NCI-H146 treated with DMSO at 0.1 percent for 48 hours (cell line): ENCODE measurements at regions not wholly inside any gene's neighbourhood (a gene's known extent, or its start where the extent isn't known, plus 50 kb on each side); places are given as distances from the start of the nearest gene placed in this dataset.
"Not testable (repeated sequence)": the region's sequence is repeated elsewhere in the genome, so short reads cannot be mapped to it uniquely, and the experiment has no call there.

ENCODE experiments used
- DNase-seq: peaks from one replicate; lab custom pipeline; 2025; ENCODE audit not compliant: unreplicated experiment; lab: John Stamatoyannopoulos, UW

DNA sequence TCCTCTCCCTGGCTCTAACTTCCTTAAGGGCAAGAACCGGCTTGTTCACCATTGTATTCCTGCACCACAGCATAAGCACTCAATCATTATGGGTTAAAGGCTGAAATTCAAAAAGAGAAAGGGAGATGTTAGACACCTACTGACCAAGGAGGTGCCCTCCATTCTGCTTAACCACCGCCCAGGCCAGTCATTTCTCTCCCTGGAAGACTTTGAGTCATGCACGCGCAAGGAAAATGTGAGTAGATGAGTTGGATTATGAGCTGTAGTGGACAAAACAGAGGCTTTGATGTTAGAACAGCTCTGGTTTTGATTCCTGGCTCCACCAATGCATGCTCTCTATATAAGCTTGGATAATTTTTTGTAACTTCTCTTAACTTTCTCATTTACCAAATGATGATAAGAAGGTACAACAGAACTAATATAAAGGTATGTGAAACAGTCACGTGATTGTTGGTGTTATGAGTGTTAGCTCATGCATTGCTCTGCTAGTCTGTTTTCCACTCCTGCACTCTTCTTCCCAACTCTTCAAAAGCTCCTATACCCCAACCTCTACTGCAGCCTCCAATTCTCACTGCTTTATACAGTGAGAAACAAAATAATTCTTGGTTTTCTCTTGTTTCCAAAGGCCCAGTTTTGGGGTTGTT lies 148.4 kb upstream of the ATP11B start:
- no peak for DNase-seq

DNA sequence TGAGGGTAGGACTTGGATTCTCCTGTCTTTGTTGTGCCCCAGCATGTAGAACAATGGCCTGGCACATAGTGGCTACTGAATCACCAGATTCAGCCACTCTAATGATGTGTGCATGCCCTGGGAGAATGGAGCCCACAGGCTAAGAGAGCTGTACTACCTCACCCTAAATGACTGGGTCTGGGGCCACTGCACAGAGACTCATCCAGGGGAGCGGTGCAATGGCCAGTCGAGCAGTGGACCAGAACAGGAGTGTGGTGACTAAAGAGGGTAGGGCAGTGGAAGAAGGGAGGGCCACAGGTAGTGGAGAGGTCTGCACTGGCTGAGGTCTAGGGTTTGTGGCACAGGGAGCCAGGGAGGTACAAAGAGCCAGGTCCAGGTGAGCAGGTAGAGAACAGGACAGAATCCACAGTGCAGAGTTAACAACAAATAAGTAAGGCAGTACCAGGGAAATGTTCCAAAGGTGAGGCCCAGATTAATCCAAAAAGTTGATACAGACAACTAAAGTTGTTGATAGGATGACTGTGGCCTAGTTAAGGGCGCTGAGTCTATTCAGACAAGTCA lies 142.7 kb upstream of the ATP11B start:
- DNase-seq: no peak

DNA sequence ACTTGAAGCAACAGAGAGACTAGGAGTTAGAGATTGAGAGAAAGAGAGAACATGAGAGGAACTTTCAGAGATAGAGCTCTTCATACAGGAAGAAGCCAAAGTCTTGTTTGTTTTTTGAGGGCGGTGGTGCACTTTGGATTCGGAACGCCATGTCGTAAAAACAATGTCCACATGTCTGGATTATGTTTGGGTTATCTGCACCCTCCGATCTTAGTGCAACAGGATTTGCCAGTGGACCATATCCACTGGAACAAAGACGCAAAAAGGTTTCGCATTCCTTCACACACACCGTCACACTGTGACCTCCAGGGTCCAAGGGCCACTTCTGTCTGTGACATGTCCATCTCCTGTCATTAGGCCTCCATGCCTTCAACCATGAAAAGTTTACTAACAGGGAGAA lies 141.8 kb upstream of the ATP11B start:
- DNase-seq: no peak

DNA sequence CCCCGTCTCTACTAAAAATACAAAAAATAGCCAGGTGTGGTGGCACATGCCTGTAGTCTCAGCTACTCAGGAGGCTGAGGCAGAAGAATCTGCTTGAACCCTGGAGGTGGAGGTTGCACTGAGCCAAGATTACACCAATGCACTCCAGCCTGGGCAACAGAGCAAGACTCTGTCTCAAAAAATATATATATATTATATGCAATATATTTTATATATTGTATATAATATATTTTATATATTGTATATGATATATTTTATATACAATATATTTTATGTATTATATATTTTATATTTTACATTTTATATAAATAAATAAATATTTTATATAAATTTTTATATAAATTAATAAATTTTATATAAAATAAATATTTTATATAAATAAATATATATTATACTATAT lies 140.2 kb upstream of the ATP11B start:
- not testable (repeated sequence) for DNase-seq

DNA sequence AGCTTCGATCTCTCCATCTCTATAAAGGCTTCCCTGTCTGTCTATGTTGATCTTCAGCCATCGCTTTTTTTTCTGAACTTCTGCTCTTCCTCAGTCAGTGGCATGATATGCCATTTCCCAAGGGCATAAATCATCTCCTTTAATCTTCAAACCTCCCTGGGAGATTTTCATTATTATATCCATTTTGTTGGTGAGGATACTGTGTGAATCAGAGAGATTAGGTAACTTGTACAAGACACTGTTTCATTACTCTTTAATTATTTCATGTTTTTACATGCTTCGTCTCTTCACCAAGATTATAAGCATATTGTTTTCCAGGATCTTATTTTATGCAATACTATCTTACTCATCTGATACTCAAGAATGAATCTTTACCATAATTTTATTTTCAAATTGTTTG lies 124.8 kb upstream of the ATP11B start:
- no peak for DNase-seq

DNA sequence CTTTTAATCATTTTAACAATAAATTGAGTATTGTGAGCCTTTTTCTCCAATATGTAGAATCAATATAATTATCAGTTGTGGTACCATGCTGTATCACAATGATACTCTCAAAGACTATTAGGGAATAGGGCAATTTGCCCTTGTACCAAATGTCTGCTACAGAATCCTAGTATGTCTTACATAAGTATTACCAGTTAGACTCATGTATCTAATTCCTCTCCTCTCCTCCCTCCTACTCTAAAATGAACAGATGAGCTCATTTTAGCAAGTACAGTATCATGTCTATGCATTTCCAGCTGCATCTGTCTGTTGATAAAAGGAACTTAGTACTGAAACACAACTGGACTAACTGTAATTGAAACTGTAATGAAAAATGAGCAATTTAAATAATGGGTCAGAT lies 124.3 kb upstream of the ATP11B start:
- DNase-seq: no peak

DNA sequence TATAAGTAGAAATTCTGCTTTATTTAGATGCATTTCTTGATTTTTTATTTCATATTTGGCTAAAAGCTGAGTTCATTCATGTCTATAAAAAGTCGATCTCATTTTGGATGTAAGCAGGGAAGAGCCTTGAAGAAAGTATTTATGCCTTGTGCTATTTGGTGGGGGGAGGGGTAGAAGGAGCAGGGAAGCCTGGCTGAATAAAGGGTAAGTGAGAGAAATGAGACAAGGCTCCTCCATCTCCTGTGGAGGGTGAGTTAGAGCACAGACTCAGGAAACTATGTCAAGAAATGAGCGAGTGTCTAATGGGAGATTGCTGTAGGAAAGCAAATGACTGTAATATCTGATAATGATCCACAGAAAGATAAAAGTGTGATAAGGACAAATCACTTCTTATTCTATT lies 121.8 kb upstream of the ATP11B start:
- DNase-seq: no peak

DNA sequence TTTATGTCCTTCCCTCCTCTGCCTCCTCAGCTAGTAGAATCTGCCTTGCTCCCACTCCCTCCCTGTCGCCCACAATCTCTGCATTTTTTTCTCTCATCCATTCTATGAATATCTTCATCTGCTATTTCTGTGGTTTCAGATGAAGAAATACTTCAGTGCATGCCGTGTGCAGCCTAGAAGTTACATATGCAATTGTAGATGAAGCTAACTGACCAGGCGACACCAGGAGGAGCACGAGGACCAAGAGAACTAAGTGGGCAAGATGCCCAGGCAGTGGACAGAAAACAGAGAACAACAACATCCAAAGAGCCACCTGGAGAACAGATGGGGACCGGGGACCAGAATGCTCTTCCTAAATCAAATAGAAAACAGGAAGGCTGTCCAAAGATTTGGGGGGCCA lies 121.4 kb upstream of the ATP11B start:
- DNase-seq: no peak

DNA sequence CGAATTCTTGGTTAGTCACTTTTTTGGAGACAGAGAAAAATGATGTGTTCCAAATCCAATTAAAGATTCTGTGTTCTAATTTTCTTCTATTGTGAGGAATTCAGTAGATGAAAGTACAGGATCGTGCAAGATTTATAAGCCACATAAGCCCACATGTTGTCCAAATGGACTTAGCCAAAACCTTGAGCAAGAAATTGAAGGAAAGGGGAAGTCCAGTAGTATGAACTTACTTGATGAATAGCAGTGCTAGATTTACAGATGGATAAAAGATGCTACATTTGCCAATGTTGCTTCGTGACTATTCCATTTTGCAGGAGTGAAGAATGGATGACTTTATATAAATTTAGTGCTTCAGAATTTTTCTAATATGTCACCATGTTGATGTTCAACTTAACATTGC lies 120.0 kb upstream of the ATP11B start:
- DNase-seq: no peak

DNA sequence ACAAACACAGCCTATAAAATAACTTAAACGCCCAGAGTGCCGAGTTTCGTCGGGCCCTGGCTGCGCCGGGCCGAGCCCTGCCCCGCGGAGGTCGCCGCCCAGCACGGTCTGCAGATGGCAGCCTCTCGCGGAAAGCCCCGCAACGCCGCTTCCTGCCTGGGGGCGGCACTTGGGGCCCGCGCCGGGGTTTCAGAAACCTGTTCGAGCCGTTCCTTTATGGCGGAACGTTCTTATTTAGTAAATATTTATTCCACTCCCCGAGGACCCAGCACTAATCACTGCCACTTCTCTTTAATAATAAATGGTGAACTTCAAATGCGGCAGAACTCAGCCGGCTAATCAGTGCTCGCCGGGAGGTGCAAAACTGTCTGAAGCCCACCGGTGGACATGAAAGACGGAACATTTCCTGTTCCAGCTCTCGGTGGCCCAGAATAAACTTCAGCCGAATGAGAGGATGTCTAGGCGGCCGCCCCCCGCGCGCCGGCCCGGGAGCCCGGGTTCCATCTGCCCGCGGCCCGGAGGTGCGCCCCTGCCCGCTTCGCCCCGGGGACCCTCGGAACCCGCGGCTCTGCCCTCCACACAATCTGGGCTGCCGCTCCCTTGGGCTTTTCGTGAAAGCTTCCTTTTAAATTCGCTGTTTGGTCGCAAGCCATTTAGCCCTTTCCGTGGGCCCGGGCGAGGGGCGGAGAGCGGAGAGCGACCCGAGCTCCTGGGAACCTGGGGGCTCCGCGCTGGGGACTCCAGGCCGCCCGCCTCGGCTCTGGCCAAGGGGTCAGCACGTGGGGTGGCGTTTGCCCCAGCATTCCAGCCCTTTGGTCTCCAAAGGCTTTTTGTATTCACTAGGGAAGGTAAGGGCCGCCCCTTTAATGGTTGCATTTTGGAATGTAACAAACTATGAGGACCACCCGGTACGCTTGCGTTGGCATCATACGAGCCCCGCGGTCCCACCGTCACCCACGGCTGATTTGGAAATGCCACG lies 110.8 kb upstream of the ATP11B start:
- peak; percentile 50 for DNase-seq

DNA sequence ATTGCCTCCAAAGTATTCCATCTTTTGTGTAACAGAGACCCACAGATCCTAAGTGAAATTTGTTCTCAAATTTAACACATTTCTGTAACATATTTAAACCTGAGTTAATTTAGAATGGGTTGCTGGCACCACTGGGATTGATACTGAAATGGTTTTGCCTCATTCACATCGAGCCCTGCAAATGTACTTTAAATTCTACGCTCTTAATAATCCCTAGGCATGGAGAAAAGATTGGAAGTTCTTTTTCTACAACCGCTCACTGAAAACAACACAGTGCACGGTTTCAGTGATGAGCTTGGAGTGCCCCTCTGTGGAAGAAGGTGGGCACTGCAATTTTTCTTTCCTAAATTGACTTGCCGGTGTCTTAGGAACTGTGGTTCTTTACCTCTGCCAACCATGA lies 109.9 kb upstream of the ATP11B start:
- DNase-seq: peak; percentile 87

DNA sequence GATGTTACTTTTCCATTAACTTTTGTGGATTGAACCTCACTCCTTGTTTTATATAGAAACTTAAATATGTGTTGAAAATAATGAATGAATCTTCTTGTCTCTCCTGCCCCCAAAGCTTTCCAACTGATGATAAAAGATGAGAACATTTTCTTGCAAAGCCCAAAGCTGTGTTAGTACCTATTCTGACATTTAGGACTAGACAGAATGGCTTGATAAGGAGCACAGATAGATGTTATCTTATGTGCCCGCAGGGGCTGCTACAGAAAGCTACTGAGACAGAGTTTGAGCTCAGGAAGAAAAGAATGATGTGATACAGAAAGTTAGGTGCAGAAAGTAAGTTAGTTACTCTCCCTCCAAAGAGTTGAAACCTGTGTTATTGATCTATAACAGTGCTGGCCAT lies 109.4 kb upstream of the ATP11B start:
- peak; percentile 59 for DNase-seq

DNA sequence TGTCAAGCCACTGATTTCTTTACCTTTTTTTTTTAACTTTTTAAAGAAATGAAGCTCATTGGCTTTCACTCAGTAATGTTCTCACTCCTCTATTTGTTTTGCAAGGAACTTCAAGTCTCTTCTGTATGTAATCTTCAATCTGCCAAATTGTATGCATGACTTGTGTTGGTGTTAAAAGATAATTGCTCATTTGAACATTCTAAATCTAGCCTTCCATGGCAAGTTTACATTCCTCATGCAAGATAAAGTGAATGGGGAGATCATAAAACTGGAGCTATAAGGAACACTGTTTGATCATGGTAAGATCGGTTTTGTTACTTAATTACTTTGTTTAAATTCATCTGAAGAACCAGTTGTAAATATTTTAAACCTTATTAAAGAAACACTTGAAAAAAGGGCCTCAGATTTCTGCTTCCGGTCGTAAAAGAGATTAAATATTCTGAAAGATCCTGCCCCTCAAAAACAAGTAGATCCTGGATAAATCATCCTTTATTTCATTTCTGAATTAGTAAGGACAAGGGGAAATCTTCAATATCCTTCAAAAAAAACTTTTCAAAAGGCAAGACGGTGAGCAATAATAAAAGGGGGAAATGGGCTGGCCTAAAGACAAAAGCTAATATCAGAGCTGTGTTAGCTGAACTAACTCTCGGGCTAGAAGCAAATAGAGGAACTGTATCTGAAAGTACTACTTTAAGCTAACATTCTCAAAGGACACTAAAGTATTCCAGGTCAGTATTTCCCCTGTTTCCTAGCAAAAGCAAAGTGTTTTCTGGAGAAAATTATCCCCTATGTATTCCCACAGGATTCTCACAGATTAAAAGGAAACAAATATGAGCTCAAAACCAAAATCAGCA lies 107.0 kb upstream of the ATP11B start:
- DNase-seq: no peak

DNA sequence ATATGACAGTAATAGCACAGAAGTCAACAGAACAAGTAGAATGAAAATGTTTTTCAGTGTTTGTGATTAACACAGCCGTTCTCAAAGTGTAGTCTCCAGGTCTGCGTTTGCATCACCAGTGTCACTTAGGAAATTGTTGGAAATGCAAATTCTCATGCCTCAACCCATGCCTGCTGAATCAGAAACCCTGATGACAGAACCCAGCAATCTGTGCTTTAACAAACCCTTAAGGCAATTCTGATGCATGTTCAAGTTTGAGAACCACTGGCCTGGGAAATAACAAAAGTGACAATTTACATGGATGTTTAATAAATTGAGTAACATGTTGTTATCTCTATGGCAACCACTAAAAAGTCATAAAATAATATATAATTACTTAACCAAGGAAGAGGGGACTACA lies 103.1 kb upstream of the ATP11B start:
- no peak for DNase-seq

DNA sequence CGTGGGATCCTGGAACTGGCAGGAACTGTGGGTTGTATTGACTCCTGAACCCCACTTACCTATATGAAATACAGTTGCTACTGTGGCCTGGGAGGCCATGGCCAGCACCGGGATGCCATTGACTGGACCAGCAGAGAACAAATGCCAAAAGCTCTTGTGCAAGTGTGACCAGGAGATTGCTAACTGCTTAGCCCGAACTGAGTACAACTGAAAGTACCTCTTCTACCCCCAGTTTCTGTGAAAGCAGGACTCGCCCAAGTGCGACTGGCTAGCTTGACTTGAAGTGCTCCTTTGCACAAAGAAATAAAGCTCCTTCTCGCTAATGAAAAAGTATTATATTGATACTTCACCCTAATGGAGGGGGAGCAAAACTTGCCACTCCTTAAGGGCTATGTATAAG lies 101.3 kb upstream of the ATP11B start:
- DNase-seq: no peak

DNA sequence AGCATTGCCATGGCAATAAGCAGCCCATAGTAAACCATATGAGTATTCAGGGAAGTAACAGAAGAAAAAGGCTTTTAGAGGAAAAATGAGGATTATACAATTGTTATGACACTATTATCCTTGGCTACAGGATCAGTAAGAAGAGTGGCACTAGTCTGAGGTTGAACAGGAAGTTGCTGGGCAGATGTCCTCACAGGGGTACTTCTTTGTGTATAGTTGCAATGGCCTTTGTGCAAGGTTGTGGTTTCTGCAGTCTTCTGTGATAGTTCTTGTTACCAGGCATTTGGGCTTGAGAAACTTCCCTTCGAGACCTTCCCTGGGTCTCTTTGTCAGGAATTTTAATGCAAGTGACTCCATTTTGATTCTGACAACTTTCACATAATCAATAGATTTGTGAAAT lies 100.6 kb upstream of the ATP11B start:
- no peak for DNase-seq

DNA sequence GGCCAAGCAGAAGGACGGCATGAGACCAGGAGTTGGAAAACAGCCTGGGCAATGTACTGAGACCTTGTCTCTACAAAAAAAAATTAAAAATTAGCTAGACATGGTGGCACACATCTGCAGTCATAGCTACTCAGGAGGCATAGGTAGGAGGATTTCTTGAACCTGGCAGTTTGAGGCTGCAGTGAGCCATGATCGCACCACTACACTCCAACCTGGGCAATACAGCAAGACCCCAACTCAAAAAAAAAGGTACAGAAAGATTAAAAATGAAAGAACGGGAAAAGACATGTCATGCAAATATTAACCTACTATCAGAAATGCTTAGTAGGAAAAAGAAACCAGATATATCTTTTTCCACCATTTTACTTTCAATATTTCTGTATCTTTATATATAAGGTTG lies 99.6 kb upstream of the ATP11B start:
- DNase-seq: no peak

DNA sequence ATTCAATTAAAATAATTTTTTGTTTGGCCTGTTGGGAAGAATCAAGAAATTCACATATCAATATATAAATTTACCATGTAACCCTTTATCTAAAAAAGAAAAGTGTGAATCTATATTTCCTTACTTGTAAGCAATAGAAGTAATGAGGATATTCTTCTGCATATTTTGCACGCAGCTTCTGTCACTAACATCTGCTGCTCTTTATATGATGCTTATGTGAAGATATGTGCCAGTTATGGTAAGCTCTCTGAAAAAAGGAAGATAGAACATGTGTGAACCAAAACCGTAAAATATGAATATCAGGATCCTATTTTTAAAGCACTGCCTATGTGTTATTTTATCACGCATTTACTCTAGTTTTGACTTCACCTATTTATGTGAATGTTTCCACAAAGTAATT lies 96.4 kb upstream of the ATP11B start:
- no peak for DNase-seq

DNA sequence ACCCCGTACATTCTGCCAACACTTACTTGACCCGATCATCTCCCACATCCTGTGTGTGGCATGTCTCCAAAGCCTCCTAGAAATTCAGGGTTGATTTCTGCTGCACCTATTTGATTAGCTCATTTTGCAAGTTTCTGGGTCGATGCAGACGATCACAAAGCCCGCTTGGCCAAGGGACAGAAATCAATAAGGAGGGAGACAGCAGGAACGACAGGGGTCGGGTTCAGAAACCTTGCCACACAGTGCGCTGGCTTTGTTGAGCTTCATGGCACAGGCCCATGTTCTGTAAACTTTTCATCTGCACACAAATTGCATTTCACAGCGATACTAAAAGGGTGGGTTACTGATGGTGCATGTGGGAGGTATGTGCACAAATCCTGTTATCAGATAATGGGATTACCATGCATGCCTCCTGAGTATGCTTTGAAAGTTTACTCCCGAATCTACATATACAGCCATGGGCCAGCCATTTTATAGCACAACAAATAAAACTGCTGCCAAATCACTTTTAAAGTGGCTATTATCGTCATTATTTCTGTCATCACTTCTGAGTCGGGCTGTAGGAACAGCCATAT lies 95.9 kb upstream of the ATP11B start:
- DNase-seq: peak; percentile 69

DNA sequence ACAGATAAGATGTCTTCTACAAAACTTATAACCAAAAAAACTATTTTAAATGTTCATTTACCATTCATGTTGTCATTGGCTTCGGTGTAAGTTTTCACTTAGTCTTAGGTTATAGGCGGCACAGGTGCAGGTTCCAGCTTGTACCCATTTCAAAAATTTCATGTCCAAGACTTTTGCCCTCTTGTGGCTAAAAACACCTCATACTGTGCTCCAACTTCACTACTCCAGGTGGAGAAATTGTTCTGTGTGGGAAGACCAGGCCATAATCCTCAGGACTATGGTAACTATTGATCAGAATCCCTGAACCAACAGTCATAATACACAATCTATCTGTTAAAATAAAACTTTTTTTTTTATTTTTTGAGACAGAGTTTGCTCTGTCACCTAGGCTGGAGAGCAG lies 95.2 kb upstream of the ATP11B start:
- no peak for DNase-seq
